ENCODE measurements at regions not wholly inside any gene's neighbourhood (a gene's known extent, or its start where the extent isn't known, plus 50 kb on each side); places are given as distances from the start of the nearest gene placed in this dataset.

DNA sequence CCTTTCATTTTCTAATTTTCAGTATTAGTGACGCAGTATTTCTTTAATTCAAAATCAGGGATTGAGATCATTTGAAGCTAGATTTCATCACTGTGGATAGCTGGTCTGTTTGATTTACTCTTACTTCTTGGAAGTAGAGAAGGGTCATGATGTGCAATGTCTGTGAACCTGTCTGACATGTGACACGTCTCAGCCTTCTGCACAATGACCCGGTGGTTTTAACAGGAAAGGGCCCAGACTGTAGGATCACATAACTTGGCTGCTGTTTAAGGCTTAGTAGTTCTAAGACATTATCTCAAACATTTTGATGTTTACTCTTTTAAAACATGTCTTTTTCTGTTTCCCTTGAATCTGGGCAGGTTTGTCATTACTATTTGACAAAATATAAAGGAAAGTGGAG, 823.3 kb upstream of the NUDT12 start:
- H3K4me1 ChIP-seq (ENCODE audit: control insufficient read depth in 1 of 2, insufficient read depth in 2 of 2, low read length in 2 of 2): no peaks in the 10 kb centered on the region
- no peak for ATAC-seq (ENCODE audit: low FRiP score)
- no peak overlapping the region for H3K27ac ChIP-seq (ENCODE audit: low read depth in 1 of 2, low read length in 2 of 2)
- H3K27me3 ChIP-seq (ENCODE audit: control insufficient read depth in 1 of 2, insufficient read depth in 2 of 2, low read length in 1 of 2): no peaks in the 10 kb centered on the region
- intact Hi-C loops (cut with DNase I): no loop called here
- no peaks in the 10 kb centered on the region for H3K36me3 ChIP-seq (ENCODE audit: control insufficient read depth in 1 of 2, insufficient read depth in 2 of 2, low read length in 1 of 2)
- no peak overlapping the region for H3K4me3 ChIP-seq (ENCODE audit: low read length in 2 of 2)
- no peaks in the 10 kb centered on the region for H3K9me3 ChIP-seq (ENCODE audit: control insufficient read depth, low read length)
- DNase-seq: no peak
- 49 to 54% methylated on average over 3 of the region's 3 CpGs for WGBS, 2 donors

DNA sequence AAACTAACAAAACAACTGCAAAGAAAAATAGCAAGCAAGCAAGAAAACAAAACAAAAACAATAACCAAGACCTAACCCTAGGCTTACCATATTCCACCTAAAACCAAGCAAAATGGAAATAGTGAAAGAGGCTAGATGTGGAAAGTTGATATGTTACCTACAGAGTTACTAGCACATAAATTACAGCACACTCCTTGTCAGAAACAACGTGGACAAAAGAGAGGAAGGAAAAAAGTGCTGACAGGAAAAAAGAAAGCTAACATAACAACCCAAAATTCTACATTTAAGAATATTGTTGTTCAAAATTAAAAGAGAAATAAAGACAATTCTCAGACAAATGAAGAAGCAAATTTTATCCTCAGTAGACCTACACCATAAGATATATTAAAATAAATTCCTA, 812.8 kb upstream of the NUDT12 start:
- H3K36me3 ChIP-seq (ENCODE audit: control insufficient read depth in 1 of 2, insufficient read depth in 2 of 2, low read length in 1 of 2): no peaks in the 10 kb centered on the region
- H3K27me3 ChIP-seq (ENCODE audit: control insufficient read depth in 1 of 2, insufficient read depth in 2 of 2, low read length in 1 of 2): no peaks in the 10 kb centered on the region
- H3K4me1 ChIP-seq (ENCODE audit: control insufficient read depth in 1 of 2, insufficient read depth in 2 of 2, low read length in 2 of 2): no peaks in the 10 kb centered on the region
- H3K9me3 ChIP-seq (ENCODE audit: control insufficient read depth, low read length): no peaks in the 10 kb centered on the region
- intact Hi-C loops (cut with DNase I): no loop called here
- no peak overlapping the region for H3K4me3 ChIP-seq (ENCODE audit: low read length in 2 of 2)
- no peak for DNase-seq
- no peak overlapping the region for H3K27ac ChIP-seq (ENCODE audit: low read depth in 1 of 2, low read length in 2 of 2)
- 18 to 20% methylated on average over 1 of the region's 1 CpG for WGBS, 2 donors
- ATAC-seq (ENCODE audit: low FRiP score): no peak

DNA sequence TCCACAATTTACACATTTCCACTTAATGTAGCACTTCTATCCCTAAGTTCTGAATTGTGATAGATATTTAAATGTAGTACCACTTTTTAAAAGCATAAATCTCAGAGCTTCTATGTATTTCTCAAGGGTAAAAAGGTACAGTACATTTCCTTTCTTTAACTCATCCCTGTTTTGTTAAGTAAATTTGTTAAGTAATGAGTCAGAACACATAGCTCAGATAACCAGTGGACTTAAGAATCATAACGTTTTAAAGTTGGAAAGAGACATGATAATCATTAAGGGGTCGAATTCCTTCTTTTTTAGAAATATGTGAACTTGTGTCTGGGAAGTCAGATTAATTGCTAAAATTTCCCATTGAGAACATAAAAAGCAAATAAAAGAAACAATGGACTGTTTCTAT, 810.2 kb upstream of the NUDT12 start:
- WGBS, 2 donors: 32 to 38% methylated on average over 2 of the region's 2 CpGs
- Histone ChIP-seq H3K27ac (ENCODE audit: low read depth in 1 of 2, low read length in 2 of 2) (no peak overlapping the region), H3K36me3 (ENCODE audit: control insufficient read depth in 1 of 2, insufficient read depth in 2 of 2, low read length in 1 of 2) (no peaks in the 10 kb centered on the region), H3K4me1 (ENCODE audit: control insufficient read depth in 1 of 2, insufficient read depth in 2 of 2, low read length in 2 of 2) (no peaks in the 10 kb centered on the region), H3K9me3 (ENCODE audit: control insufficient read depth, low read length) (no peaks in the 10 kb centered on the region), H3K4me3 (ENCODE audit: low read length in 2 of 2) (no peak overlapping the region), H3K27me3 (ENCODE audit: control insufficient read depth in 1 of 2, insufficient read depth in 2 of 2, low read length in 1 of 2) (no peaks in the 10 kb centered on the region)
- DNase-seq (no peak), ATAC-seq (ENCODE audit: low FRiP score) (no peak)
- intact Hi-C loops (cut with DNase I): no loop called here

DNA sequence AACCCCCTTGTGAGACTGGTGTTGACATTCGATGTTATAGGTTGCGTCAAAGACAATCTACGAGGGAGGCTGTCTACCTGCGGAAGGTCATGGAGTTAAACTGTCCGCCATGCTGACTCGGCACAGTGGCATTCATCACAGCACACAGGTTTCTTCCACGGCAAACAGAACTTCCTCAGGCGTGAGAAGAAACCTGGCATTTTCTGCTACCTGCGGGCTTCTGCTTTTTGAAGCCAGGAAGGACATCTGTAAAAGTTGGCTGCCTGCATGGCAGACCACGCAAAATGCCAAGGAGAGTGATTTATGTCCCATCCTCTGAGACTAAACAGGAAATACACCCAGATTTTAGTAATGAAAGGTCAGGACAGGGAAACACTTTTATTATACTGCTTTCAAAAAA, 809.8 kb upstream of the NUDT12 start:
- WGBS, 2 donors: 77 to 85% methylated on average over 10 of the region's 10 CpGs
- H3K9me3 ChIP-seq (ENCODE audit: control insufficient read depth, low read length): no peaks in the 10 kb centered on the region
- H3K4me1 ChIP-seq (ENCODE audit: control insufficient read depth in 1 of 2, insufficient read depth in 2 of 2, low read length in 2 of 2): no peaks in the 10 kb centered on the region
- no peak overlapping the region for H3K27ac ChIP-seq (ENCODE audit: low read depth in 1 of 2, low read length in 2 of 2)
- H3K36me3 ChIP-seq (ENCODE audit: control insufficient read depth in 1 of 2, insufficient read depth in 2 of 2, low read length in 1 of 2): no peaks in the 10 kb centered on the region
- H3K4me3 ChIP-seq (ENCODE audit: low read length in 2 of 2): no peak overlapping the region
- intact Hi-C loops (cut with DNase I): no loop called here
- no peak for ATAC-seq (ENCODE audit: low FRiP score)
- DNase-seq: no peak
- H3K27me3 ChIP-seq (ENCODE audit: control insufficient read depth in 1 of 2, insufficient read depth in 2 of 2, low read length in 1 of 2): no peaks in the 10 kb centered on the region

DNA sequence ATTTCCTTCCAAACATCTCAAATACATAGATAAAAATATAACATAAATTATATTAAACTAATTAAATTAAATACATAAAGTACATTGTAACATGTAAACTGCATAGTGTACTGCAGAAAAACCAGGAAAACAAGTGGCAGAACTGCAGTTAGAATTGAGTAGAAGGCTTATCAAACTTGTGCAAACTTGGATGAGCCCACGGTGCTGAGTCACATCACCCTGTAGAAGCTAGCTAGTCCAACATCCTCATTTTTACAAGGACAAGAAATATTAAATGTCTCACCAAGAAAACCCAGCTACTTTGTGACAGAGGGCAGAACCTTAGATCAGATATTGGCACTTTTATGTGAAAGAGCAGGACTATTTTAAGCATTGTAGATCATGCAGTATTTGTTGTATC, 807.9 kb upstream of the NUDT12 start:
- 10 to 12% methylated on average over 1 of the region's 1 CpG for WGBS, 2 donors
- intact Hi-C loops (cut with DNase I): no loop called here
- ATAC-seq (ENCODE audit: low FRiP score) (no peak), DNase-seq (no peak)
- Histone ChIP-seq H3K4me3 (ENCODE audit: low read length in 2 of 2) (no peak overlapping the region), H3K27me3 (ENCODE audit: control insufficient read depth in 1 of 2, insufficient read depth in 2 of 2, low read length in 1 of 2) (no peaks in the 10 kb centered on the region), H3K4me1 (ENCODE audit: control insufficient read depth in 1 of 2, insufficient read depth in 2 of 2, low read length in 2 of 2) (no peaks in the 10 kb centered on the region), H3K36me3 (ENCODE audit: control insufficient read depth in 1 of 2, insufficient read depth in 2 of 2, low read length in 1 of 2) (no peaks in the 10 kb centered on the region), H3K27ac (ENCODE audit: low read depth in 1 of 2, low read length in 2 of 2) (no peak overlapping the region), H3K9me3 (ENCODE audit: control insufficient read depth, low read length) (no peaks in the 10 kb centered on the region)

DNA sequence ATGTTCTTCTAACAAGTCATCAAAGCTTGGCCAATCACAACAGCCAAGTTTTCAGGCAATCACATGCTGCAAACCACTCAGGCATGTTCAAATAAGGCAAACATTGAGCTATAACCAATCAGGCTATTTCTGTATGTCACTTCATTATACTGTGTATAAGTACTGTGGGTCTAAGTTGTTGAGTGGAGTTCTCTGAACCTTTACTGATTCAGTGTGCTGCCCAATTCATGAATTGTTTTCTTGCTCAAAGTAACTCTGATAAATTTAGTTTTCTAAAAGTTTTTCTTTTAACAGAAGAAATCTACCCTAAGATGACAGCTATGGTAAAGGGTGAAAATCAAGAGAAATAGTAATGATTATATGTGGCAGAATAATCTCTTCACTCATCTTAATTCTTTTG, 805.4 kb upstream of the NUDT12 start:
- no peak overlapping the region for H3K27ac ChIP-seq (ENCODE audit: low read depth in 1 of 2, low read length in 2 of 2)
- no peaks in the 10 kb centered on the region for H3K36me3 ChIP-seq (ENCODE audit: control insufficient read depth in 1 of 2, insufficient read depth in 2 of 2, low read length in 1 of 2)
- intact Hi-C loops (cut with DNase I): no loop called here
- H3K4me3 ChIP-seq (ENCODE audit: low read length in 2 of 2): no peak overlapping the region
- no peaks in the 10 kb centered on the region for H3K27me3 ChIP-seq (ENCODE audit: control insufficient read depth in 1 of 2, insufficient read depth in 2 of 2, low read length in 1 of 2)
- no peaks in the 10 kb centered on the region for H3K4me1 ChIP-seq (ENCODE audit: control insufficient read depth in 1 of 2, insufficient read depth in 2 of 2, low read length in 2 of 2)
- H3K9me3 ChIP-seq (ENCODE audit: control insufficient read depth, low read length): no peaks in the 10 kb centered on the region
- no peak for ATAC-seq (ENCODE audit: low FRiP score)
- no peak for DNase-seq

DNA sequence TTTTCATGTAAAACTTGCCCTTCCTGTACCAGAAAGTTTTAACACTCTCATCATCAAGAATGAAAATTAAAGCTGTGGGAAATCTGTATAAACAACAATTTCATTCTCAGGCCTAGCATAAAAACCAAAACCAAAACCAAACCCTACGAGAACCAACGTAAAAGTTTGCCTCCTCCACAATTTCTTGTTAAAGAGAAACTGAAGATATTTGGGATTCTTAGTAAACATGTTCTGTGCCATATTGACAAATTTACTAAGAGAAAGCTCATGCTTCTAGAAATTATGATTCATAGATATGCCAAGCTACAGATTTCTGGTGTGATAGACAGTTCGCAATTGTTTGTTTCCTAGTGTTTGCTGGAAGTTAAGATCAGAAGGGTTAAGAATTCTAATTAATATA, 801.0 kb upstream of the NUDT12 start:
- H3K9me3 ChIP-seq (ENCODE audit: control insufficient read depth, low read length): no peaks in the 10 kb centered on the region
- no peak overlapping the region for H3K4me3 ChIP-seq (ENCODE audit: low read length in 2 of 2)
- H3K36me3 ChIP-seq (ENCODE audit: control insufficient read depth in 1 of 2, insufficient read depth in 2 of 2, low read length in 1 of 2): no peaks in the 10 kb centered on the region
- intact Hi-C loops (cut with DNase I): no loop called here
- no peak for ATAC-seq (ENCODE audit: low FRiP score)
- no peaks in the 10 kb centered on the region for H3K27me3 ChIP-seq (ENCODE audit: control insufficient read depth in 1 of 2, insufficient read depth in 2 of 2, low read length in 1 of 2)
- no peaks in the 10 kb centered on the region for H3K4me1 ChIP-seq (ENCODE audit: control insufficient read depth in 1 of 2, insufficient read depth in 2 of 2, low read length in 2 of 2)
- no peak for DNase-seq
- 89 to 90% methylated on average over 3 of the region's 3 CpGs for WGBS, 2 donors
- no peak overlapping the region for H3K27ac ChIP-seq (ENCODE audit: low read depth in 1 of 2, low read length in 2 of 2)

DNA sequence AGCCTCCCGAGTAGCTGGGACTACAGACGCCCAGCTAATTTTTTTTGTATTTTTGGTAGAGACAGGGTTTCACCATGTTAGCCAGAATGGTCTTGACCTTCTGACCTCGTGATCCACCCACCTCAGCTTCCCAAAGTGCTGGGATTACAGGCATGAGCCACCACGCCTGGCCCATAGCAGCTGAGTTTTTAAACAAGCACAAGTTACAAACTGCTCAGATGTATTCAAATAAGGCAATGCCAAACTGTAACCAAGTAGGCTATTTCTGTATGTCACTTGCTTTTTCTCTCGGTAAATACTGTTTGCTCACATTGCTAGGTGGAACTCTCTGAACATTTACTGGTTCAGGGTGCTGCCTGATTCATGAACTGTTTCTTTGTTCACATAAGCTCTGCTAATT, 799.3 kb upstream of the NUDT12 start:
- H3K9me3 ChIP-seq (ENCODE audit: control insufficient read depth, low read length): no peaks in the 10 kb centered on the region
- no peaks in the 10 kb centered on the region for H3K27me3 ChIP-seq (ENCODE audit: control insufficient read depth in 1 of 2, insufficient read depth in 2 of 2, low read length in 1 of 2)
- peak in 1 of 2 donors; percentile 31 for DNase-seq
- H3K4me3 ChIP-seq (ENCODE audit: low read length in 2 of 2): no peak overlapping the region
- no peaks in the 10 kb centered on the region for H3K36me3 ChIP-seq (ENCODE audit: control insufficient read depth in 1 of 2, insufficient read depth in 2 of 2, low read length in 1 of 2)
- no peak for ATAC-seq (ENCODE audit: low FRiP score)
- 42 to 49% methylated on average over 5 of the region's 5 CpGs for whole genome bisulfite sequencing, 2 donors
- intact Hi-C loops (cut with DNase I): no loop called here
- H3K4me1 ChIP-seq (ENCODE audit: control insufficient read depth in 1 of 2, insufficient read depth in 2 of 2, low read length in 2 of 2): no peaks in the 10 kb centered on the region
- no peak overlapping the region for H3K27ac ChIP-seq (ENCODE audit: low read depth in 1 of 2, low read length in 2 of 2)

DNA sequence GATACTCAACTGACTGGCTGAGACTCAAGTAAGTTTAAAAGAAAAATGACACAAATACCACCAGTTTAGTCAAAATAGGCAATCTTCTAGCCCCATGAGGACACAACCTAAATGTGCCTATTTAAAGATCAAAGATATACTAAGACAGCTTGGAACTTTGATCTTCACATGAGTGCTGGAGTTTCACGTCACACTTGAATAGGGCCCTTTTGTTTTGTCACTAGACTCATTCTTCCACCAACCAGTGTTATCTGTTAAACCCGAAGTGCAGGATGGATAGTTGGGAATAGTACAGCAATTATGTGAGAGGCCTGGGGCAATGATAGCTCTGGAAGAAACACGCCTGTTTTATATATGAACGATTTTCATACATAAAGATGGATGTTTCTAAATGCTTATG, 792.8 kb upstream of the NUDT12 start:
- no peak overlapping the region for H3K4me3 ChIP-seq (ENCODE audit: low read length in 2 of 2)
- intact Hi-C loops (cut with DNase I): no loop called here
- no peaks in the 10 kb centered on the region for H3K36me3 ChIP-seq (ENCODE audit: control insufficient read depth in 1 of 2, insufficient read depth in 2 of 2, low read length in 1 of 2)
- H3K27me3 ChIP-seq (ENCODE audit: control insufficient read depth in 1 of 2, insufficient read depth in 2 of 2, low read length in 1 of 2): no peaks in the 10 kb centered on the region
- H3K4me1 ChIP-seq (ENCODE audit: control insufficient read depth in 1 of 2, insufficient read depth in 2 of 2, low read length in 2 of 2): no peaks in the 10 kb centered on the region
- WGBS, 2 donors: 79 to 83% methylated on average over 4 of the region's 4 CpGs
- H3K27ac ChIP-seq (ENCODE audit: low read depth in 1 of 2, low read length in 2 of 2): no peak overlapping the region
- ATAC-seq (ENCODE audit: low FRiP score) (no peak), DNase-seq (no peak)
- no peaks in the 10 kb centered on the region for H3K9me3 ChIP-seq (ENCODE audit: control insufficient read depth, low read length)

DNA sequence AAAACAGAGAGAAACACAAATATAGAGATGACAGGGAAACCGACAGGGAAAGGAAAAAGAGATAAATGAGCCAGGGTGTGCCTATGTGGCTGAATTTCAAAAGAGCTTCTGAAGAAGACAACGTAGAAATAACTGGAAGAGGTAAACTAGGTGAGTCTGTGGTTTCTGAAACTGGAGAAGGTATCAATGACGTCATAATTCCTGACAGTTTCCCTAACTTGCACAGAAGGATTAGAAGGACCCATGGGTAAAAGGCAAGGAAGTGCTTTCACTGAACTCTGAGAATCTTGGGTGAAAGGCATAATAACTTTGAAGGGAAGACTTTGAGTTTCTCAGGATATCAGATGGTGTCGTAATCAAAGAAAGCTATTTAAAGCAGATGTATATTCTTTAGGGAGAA, 790.8 kb upstream of the NUDT12 start:
- ATAC-seq (ENCODE audit: low FRiP score): no peak
- Histone ChIP-seq H3K36me3 (ENCODE audit: control insufficient read depth in 1 of 2, insufficient read depth in 2 of 2, low read length in 1 of 2) (no peaks in the 10 kb centered on the region), H3K27ac (ENCODE audit: low read depth in 1 of 2, low read length in 2 of 2) (no peak overlapping the region), H3K4me1 (ENCODE audit: control insufficient read depth in 1 of 2, insufficient read depth in 2 of 2, low read length in 2 of 2) (no peaks in the 10 kb centered on the region), H3K4me3 (ENCODE audit: low read length in 2 of 2) (no peak overlapping the region), H3K9me3 (ENCODE audit: control insufficient read depth, low read length) (no peaks in the 10 kb centered on the region), H3K27me3 (ENCODE audit: control insufficient read depth in 1 of 2, insufficient read depth in 2 of 2, low read length in 1 of 2) (no peaks in the 10 kb centered on the region)
- DNase-seq: no peak
- intact Hi-C loops (cut with DNase I): no loop called here
- 63 to 77% methylated on average over 4 of the region's 4 CpGs for WGBS, 2 donors

Data from aorta (tissue), 5 donors.